HFF-Myc (cell line): ENCODE measurements at regions not wholly inside any gene's neighbourhood (a gene's known extent, or its start where the extent isn't known, plus 50 kb on each side); places are given as distances from the start of the nearest gene placed in this dataset.

ENCODE experiments used
- DNase-seq: peaks from one replicate; pipeline ENCODE4 v3.0.0-alpha.2; 2011; ENCODE audit warnings: low read depth; ENCODE audit errors: extremely low read depth
- H3K4me3 ChIP-seq: replicated peaks from 2 replicates; pipeline ENCODE4 v1.5.1; 2011; ENCODE audit warnings: low read depth, mild to moderate bottlenecking, control low read depth, low read length
- TF ChIP-seq, protein P1 (sequence below): IDR thresholded peaks from 2 replicates; pipeline ENCODE4 v1.5.1; 2012; ENCODE audit warnings: mild to moderate bottlenecking, low read depth, low read length, control low read depth; ENCODE audit errors: missing control alignments

GRCh38 chr3:146975032-146975431 lies 369.9 kb upstream of the PLSCR5 start:
- no peak for DNase-seq
- TF ChIP-seq, protein P1, sequence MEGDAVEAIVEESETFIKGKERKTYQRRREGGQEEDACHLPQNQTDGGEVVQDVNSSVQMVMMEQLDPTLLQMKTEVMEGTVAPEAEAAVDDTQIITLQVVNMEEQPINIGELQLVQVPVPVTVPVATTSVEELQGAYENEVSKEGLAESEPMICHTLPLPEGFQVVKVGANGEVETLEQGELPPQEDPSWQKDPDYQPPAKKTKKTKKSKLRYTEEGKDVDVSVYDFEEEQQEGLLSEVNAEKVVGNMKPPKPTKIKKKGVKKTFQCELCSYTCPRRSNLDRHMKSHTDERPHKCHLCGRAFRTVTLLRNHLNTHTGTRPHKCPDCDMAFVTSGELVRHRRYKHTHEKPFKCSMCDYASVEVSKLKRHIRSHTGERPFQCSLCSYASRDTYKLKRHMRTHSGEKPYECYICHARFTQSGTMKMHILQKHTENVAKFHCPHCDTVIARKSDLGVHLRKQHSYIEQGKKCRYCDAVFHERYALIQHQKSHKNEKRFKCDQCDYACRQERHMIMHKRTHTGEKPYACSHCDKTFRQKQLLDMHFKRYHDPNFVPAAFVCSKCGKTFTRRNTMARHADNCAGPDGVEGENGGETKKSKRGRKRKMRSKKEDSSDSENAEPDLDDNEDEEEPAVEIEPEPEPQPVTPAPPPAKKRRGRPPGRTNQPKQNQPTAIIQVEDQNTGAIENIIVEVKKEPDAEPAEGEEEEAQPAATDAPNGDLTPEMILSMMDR: no peak

DNA sequence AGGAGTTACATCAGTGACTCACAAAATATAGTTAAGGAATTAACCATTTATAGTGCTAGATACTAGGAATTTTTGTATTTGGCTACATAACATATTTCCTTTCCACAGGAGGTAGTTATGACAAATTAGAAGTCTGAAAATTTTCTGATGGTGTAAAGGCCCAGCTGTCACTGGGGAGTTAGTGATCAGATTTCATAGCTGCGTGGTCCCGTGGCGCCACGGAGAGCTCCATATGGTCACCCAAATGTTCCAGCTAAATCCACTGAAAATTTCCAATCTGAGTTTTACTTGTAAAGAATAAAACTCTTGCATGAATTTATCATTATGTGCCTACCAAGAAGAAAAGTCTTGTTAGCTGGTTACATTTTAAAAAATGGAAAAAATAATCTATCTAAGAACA lies 368.9 kb upstream of the PLSCR5 start:
- H3K4me3 ChIP-seq: no peak overlapping the region
- TF ChIP-seq, protein P1: no peak
- no peak for DNase-seq

More at GRCh38 chr3:146975032-146975431, 369.9 kb upstream of the PLSCR5 start:
- no peak overlapping the region for H3K4me3 ChIP-seq

- no peak for DNase-seq
- TF ChIP-seq, protein P1: no peak
- H3K4me3 ChIP-seq: no peak overlapping the region
These were observed 367.6 kb upstream of the PLSCR5 start for GRCh38 chr3:146972726-146973125.

DNA sequence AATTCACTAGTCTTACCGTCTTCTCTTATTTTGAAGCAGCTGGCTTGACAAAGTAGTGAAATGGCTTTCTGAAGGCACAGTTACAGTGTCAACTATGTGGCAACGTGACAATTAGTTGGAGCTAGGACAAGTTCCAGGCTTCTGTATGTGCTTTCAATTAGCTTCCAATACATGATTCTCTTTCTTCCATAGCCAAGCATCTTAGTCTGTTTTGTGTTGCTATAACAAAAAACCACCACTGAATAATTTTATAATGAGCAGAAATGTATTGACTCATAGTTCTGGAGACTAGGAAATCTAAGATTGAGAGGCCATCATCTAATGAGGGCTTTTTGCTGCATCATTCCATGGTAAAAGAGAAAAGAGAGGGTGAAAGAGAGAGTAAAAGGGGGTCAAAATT lies 365.1 kb upstream of the PLSCR5 start:
- H3K4me3 ChIP-seq: no peak overlapping the region
- TF ChIP-seq, protein P1: no peak
- no peak for DNase-seq

GRCh38 chr3:146969356-146969755 lies 364.2 kb upstream of the PLSCR5 start:
- TF ChIP-seq, protein P1: no peak
- DNase-seq: no peak
- H3K4me3 ChIP-seq: no peak overlapping the region

GRCh38 chr3:146968204-146968651 lies 363.1 kb upstream of the PLSCR5 start:
- TF ChIP-seq, protein P1: no peak
- no peak overlapping the region for H3K4me3 ChIP-seq

DNA sequence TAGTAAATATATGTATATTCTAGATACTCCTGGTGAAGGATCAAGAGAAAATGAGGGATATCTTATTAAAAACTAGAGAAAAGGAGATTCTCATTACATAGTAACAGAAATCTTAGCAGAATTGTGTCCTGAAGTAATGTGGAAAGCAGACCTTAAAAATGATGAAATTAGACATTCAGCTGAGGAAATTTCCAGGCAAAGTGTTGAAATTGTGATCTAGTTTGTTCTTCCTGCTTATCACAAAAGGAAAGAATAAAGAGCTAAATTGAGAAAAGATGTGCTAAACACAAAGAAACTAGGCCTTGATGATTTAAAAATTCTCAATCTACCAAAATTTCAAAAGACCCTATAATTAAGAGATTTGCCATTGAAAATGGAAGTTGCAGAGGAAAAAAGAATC lies 362.6 kb upstream of the PLSCR5 start:
- DNase-seq: no peak
- no peak overlapping the region for H3K4me3 ChIP-seq
- TF ChIP-seq, protein P1: no peak

More at GRCh38 chr3:146968204-146968651, 363.1 kb upstream of the PLSCR5 start:
- DNase-seq: peak; percentile 78
